ENCODE measurements at regions not wholly inside any gene's neighbourhood (a gene's known extent, or its start where the extent isn't known, plus 50 kb on each side); places are given as distances from the start of the nearest gene placed in this dataset.

DNA sequence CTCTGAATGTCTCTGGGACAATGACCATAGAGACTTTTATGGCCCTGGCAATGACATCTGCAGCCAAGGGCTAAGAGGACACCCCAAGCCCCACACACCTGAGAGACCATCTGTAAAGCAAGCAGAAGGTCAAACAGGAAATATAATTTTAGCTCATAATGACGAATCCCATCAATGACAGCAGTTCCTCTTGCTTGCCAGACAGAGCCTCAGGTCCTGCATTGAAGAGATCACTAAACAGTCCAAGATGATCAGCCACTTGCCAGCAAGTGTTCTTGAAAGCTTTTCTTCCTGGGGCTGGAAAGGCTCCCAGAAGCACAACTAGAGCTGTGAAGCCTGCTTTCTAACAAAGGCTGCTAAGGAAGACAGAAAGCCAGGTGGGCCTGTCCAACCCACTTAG is 993.7 kb upstream of the AUTS2 start:
- no peak for TF ChIP-seq YY1 (IDR thresholded peaks at IDR 0.05)
- Histone ChIP-seq H3K9ac (ENCODE audit: low read depth in 1 of 2, low read length in 2 of 2) (no peak overlapping the region), H3K4me3 (ENCODE audit: low read depth in 1 of 3, low read length in 3 of 3) (no peak overlapping the region), H3K27ac (ENCODE audit: low read depth in 1 of 2, low read length in 2 of 2) (no peak overlapping the region), H3K36me3 (ENCODE audit: control insufficient read depth in 4 of 4, insufficient read depth in 3 of 4, low read depth in 1 of 4, low read length in 3 of 4) (no peaks in the 10 kb centered on the region), H3K4me1 (ENCODE audit: control insufficient read depth in 4 of 4, insufficient read depth in 4 of 4, low read length in 3 of 4) (peaks cover 0 to 7% (median 2%) of the 10 kb centered on the region in 4 donors), H3K9me3 (ENCODE audit: control insufficient read depth in 4 of 4, low read length in 3 of 4) (peaks cover 2 to 22% (median 9%) of the 10 kb centered on the region in 4 donors), H3K27me3 (ENCODE audit: control insufficient read depth in 4 of 4, insufficient read depth in 4 of 4, low read length in 3 of 4) (no peaks in the 10 kb centered on the region)
- 53% methylated on average over 1 of the region's 1 CpG for WGBS
- no peak for DNase-seq (ENCODE audit: low spot score)

DNA sequence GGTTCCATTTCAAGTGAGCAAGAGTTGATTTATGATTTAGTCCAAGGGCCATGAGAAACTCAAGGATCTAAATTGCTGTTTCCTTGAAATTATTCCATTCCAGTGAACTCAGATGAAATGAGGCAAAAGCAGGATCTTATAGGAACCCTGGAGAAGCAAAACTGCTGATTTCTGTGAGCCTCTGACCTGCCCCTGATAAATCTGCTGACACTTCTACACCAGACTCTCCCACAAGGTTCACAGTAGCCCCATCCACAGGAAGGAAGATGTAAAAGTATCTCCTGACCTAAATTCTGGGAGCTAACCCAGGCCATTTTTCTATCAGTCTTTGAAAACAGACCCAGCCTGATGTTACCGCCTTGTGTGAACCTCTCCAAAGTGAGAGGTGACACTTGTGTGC is 987.6 kb upstream of the AUTS2 start:
- Histone ChIP-seq H3K36me3 (ENCODE audit: control insufficient read depth in 4 of 4, insufficient read depth in 3 of 4, low read depth in 1 of 4, low read length in 3 of 4) (no peaks in the 10 kb centered on the region), H3K9ac (ENCODE audit: low read depth in 1 of 2, low read length in 2 of 2) (no peak overlapping the region), H3K4me3 (ENCODE audit: low read depth in 1 of 3, low read length in 3 of 3) (no peak overlapping the region), H3K27me3 (ENCODE audit: control insufficient read depth in 4 of 4, insufficient read depth in 4 of 4, low read length in 3 of 4) (no peaks in the 10 kb centered on the region), H3K27ac (ENCODE audit: low read depth in 1 of 2, low read length in 2 of 2) (no peak overlapping the region), H3K9me3 (ENCODE audit: control insufficient read depth in 4 of 4, low read length in 3 of 4) (peaks cover 2 to 30% (median 12%) of the 10 kb centered on the region in 4 donors), H3K4me1 (ENCODE audit: control insufficient read depth in 4 of 4, insufficient read depth in 4 of 4, low read length in 3 of 4) (no peaks in the 10 kb centered on the region)
- TF ChIP-seq, protein P1, sequence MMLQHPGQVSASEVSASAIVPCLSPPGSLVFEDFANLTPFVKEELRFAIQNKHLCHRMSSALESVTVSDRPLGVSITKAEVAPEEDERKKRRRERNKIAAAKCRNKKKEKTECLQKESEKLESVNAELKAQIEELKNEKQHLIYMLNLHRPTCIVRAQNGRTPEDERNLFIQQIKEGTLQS (IDR thresholded peaks at IDR 0.05), result no peak
- no peak for TF ChIP-seq HNF4A (conservative IDR thresholded peaks at IDR 0.05)
- TF ChIP-seq TAF1 (conservative IDR thresholded peaks at IDR 0.05), result no peak
- TF ChIP-seq GABPA (IDR thresholded peaks at IDR 0.05 in 1 of 2, conservative IDR thresholded peaks at IDR 0.05 in 1 of 2), result no peak
- TF ChIP-seq, protein P2, sequence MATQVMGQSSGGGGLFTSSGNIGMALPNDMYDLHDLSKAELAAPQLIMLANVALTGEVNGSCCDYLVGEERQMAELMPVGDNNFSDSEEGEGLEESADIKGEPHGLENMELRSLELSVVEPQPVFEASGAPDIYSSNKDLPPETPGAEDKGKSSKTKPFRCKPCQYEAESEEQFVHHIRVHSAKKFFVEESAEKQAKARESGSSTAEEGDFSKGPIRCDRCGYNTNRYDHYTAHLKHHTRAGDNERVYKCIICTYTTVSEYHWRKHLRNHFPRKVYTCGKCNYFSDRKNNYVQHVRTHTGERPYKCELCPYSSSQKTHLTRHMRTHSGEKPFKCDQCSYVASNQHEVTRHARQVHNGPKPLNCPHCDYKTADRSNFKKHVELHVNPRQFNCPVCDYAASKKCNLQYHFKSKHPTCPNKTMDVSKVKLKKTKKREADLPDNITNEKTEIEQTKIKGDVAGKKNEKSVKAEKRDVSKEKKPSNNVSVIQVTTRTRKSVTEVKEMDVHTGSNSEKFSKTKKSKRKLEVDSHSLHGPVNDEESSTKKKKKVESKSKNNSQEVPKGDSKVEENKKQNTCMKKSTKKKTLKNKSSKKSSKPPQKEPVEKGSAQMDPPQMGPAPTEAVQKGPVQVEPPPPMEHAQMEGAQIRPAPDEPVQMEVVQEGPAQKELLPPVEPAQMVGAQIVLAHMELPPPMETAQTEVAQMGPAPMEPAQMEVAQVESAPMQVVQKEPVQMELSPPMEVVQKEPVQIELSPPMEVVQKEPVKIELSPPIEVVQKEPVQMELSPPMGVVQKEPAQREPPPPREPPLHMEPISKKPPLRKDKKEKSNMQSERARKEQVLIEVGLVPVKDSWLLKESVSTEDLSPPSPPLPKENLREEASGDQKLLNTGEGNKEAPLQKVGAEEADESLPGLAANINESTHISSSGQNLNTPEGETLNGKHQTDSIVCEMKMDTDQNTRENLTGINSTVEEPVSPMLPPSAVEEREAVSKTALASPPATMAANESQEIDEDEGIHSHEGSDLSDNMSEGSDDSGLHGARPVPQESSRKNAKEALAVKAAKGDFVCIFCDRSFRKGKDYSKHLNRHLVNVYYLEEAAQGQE (IDR thresholded peaks at IDR 0.05), result no peak
- TF ChIP-seq RAD21 (IDR thresholded peaks at IDR 0.05), result no peak
- TF ChIP-seq, protein P3, sequence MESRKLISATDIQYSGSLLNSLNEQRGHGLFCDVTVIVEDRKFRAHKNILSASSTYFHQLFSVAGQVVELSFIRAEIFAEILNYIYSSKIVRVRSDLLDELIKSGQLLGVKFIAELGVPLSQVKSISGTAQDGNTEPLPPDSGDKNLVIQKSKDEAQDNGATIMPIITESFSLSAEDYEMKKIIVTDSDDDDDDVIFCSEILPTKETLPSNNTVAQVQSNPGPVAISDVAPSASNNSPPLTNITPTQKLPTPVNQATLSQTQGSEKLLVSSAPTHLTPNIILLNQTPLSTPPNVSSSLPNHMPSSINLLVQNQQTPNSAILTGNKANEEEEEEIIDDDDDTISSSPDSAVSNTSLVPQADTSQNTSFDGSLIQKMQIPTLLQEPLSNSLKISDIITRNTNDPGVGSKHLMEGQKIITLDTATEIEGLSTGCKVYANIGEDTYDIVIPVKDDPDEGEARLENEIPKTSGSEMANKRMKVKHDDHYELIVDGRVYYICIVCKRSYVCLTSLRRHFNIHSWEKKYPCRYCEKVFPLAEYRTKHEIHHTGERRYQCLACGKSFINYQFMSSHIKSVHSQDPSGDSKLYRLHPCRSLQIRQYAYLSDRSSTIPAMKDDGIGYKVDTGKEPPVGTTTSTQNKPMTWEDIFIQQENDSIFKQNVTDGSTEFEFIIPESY (IDR thresholded peaks at IDR 0.05), result no peak
- TF ChIP-seq FOXA2 (IDR thresholded peaks at IDR 0.05), result no peak
- TF ChIP-seq FOXA1 (IDR thresholded peaks at IDR 0.05), result no peak
- TF ChIP-seq SP1 (IDR thresholded peaks at IDR 0.05), result no peak
- no peak for TF ChIP-seq RXRA (IDR thresholded peaks at IDR 0.05)
- TF ChIP-seq, protein P4, sequence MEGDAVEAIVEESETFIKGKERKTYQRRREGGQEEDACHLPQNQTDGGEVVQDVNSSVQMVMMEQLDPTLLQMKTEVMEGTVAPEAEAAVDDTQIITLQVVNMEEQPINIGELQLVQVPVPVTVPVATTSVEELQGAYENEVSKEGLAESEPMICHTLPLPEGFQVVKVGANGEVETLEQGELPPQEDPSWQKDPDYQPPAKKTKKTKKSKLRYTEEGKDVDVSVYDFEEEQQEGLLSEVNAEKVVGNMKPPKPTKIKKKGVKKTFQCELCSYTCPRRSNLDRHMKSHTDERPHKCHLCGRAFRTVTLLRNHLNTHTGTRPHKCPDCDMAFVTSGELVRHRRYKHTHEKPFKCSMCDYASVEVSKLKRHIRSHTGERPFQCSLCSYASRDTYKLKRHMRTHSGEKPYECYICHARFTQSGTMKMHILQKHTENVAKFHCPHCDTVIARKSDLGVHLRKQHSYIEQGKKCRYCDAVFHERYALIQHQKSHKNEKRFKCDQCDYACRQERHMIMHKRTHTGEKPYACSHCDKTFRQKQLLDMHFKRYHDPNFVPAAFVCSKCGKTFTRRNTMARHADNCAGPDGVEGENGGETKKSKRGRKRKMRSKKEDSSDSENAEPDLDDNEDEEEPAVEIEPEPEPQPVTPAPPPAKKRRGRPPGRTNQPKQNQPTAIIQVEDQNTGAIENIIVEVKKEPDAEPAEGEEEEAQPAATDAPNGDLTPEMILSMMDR (IDR thresholded peaks at IDR 0.05; ENCODE audit: low read depth, low read length, missing input control), result no peak
- no peak for TF ChIP-seq JUND (IDR thresholded peaks at IDR 0.05)
- no peak for TF ChIP-seq HNF4G (IDR thresholded peaks at IDR 0.05)
- TF ChIP-seq NR2F2 (IDR thresholded peaks at IDR 0.05), result no peak
- TF ChIP-seq EGR1 (IDR thresholded peaks at IDR 0.05; ENCODE audit: low read depth in 2 of 2), result no peak
- TF ChIP-seq YY1 (IDR thresholded peaks at IDR 0.05), result no peak
- TF ChIP-seq, protein P5, sequence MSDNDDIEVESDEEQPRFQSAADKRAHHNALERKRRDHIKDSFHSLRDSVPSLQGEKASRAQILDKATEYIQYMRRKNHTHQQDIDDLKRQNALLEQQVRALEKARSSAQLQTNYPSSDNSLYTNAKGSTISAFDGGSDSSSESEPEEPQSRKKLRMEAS (IDR thresholded peaks at IDR 0.05), result no peak
- no peak for DNase-seq (ENCODE audit: low spot score)
- WGBS, result 82% methylated on average over 1 of the region's 1 CpG
